H9 (cell line): ENCODE measurements at regions not wholly inside any gene's neighbourhood (a gene's known extent, or its start where the extent isn't known, plus 50 kb on each side); places are given as distances from the start of the nearest gene placed in this dataset.

ENCODE experiments used
- DNase-seq: peaks from one replicate; pipeline ENCODE4 v3.0.0-alpha.2; 2017
- H2AFZ ChIP-seq: one replicate; pipeline ENCODE4 v1.6.1; 2013; ENCODE audit warnings: mild to moderate bottlenecking, low read length, control low read depth, moderate library complexity
- H2AK5ac ChIP-seq: 2 replicates; pipeline ENCODE4 v1.6.1; 2013; ENCODE audit warnings: low read length, control low read depth, mixed read lengths; ENCODE audit not compliant: insufficient read length
- H2BK120ac ChIP-seq: one replicate; pipeline ENCODE4 v1.6.1; 2013; ENCODE audit warnings: low read depth, mild to moderate bottlenecking, low read length, control low read depth, inconsistent platforms; ENCODE audit not compliant: poor library complexity, severe bottlenecking
- H2BK12ac ChIP-seq: 2 replicates; pipeline ENCODE4 v1.6.1; 2013; ENCODE audit warnings: low read length, control low read depth, mixed read lengths, low read depth; ENCODE audit not compliant: insufficient read length
- H2BK15ac ChIP-seq: 2 replicates; pipeline ENCODE4 v1.6.1; 2013; ENCODE audit warnings: low read depth, low read length, control low read depth
- H2BK20ac ChIP-seq: one replicate; pipeline ENCODE4 v1.6.1; 2013; ENCODE audit warnings: low read depth, mild to moderate bottlenecking, low read length, control low read depth, inconsistent platforms; ENCODE audit not compliant: poor library complexity, severe bottlenecking
- H2BK5ac ChIP-seq: 2 replicates; pipeline ENCODE4 v1.6.1; 2013; ENCODE audit warnings: low read length, control low read depth, mixed read lengths; ENCODE audit not compliant: insufficient read length
- H3K14ac ChIP-seq: 2 replicates; pipeline ENCODE4 v1.6.1; 2013; ENCODE audit warnings: low read length, control low read depth; ENCODE audit not compliant: insufficient read depth
- H3K18ac ChIP-seq: 2 replicates; pipeline ENCODE4 v1.6.1; 2013; ENCODE audit warnings: low read depth, mild to moderate bottlenecking, mixed read lengths, low read length, control low read depth; ENCODE audit not compliant: insufficient read length
- H3K23ac ChIP-seq: 2 replicates; pipeline ENCODE4 v1.6.1; 2013; ENCODE audit warnings: low read length, control low read depth, mixed read lengths, low read depth; ENCODE audit not compliant: insufficient read length
- H3K23me2 ChIP-seq: 2 replicates; pipeline ENCODE4 v1.6.1; 2013; ENCODE audit warnings: low read depth, mild to moderate bottlenecking, mixed read lengths, low read length, control low read depth; ENCODE audit not compliant: insufficient read length, poor library complexity, severe bottlenecking
- H3K27ac ChIP-seq: 2 replicates; pipeline ENCODE4 v1.5.1; 2013; ENCODE audit warnings: low read length, control low read depth, mixed read lengths, low read depth; ENCODE audit not compliant: insufficient read length
- H3K27me3 ChIP-seq: 2 replicates; pipeline ENCODE4 v1.6.1; 2013; ENCODE audit warnings: low read length, control low read depth, inconsistent platforms; ENCODE audit not compliant: insufficient read depth
- H3K4ac ChIP-seq: 2 replicates; pipeline ENCODE4 v1.6.1; 2013; ENCODE audit warnings: low read depth, mild to moderate bottlenecking, control low read depth, inconsistent platforms, low read length, moderate library complexity
- H3K4me1 ChIP-seq: 2 replicates; pipeline ENCODE4 v1.6.1; 2013; ENCODE audit warnings: low read length, control low read depth, inconsistent platforms; ENCODE audit not compliant: insufficient read depth
- H3K4me2 ChIP-seq: 2 replicates; pipeline ENCODE4 v1.6.1; 2013; ENCODE audit warnings: low read length, control low read depth, mixed read lengths; ENCODE audit not compliant: insufficient read length, insufficient read depth
- H3K56ac ChIP-seq: 2 replicates; pipeline ENCODE4 v1.6.1; 2013; ENCODE audit warnings: low read depth, mild to moderate bottlenecking, mixed read lengths, low read length, control low read depth; ENCODE audit not compliant: insufficient read length
- H3K79me1 ChIP-seq: 2 replicates; pipeline ENCODE4 v1.6.1; 2013; ENCODE audit warnings: low read depth, mild to moderate bottlenecking, moderate library complexity, low read length, control low read depth, inconsistent platforms; ENCODE audit not compliant: insufficient read depth, poor library complexity, severe bottlenecking
- H3K79me2 ChIP-seq: 2 replicates; pipeline ENCODE4 v1.6.1; 2013; ENCODE audit warnings: low read length, control low read depth, inconsistent platforms; ENCODE audit not compliant: insufficient read depth
- H3K9ac ChIP-seq: 2 replicates; pipeline ENCODE4 v1.6.1; 2013; ENCODE audit warnings: low read length, control low read depth, mixed read lengths; ENCODE audit not compliant: insufficient read length; ENCODE audit errors: extremely low read depth
- H3K9me3 ChIP-seq: one replicate; pipeline ENCODE4 v1.6.1; 2013; ENCODE audit warnings: low read depth, low read length, inconsistent platforms; ENCODE audit not compliant: control insufficient read depth
- H3T11ph ChIP-seq: one replicate; pipeline ENCODE4 v1.6.1; 2013; ENCODE audit warnings: mild to moderate bottlenecking, low read length, control low read depth, inconsistent platforms
- H4K20me1 ChIP-seq: one replicate; pipeline ENCODE4 v1.6.1; 2013; ENCODE audit not compliant: control insufficient read depth, insufficient read length, insufficient read depth
- H4K5ac ChIP-seq: 2 replicates; pipeline ENCODE4 v1.6.1; 2013; ENCODE audit warnings: low read depth, mild to moderate bottlenecking, mixed read lengths, low read length, control low read depth; ENCODE audit not compliant: insufficient read length
- H4K8ac ChIP-seq: replicated peaks from 2 replicates; pipeline ENCODE4 v1.6.1; 2013; ENCODE audit warnings: low read length, control low read depth, mixed read lengths, low read depth; ENCODE audit not compliant: insufficient read length
- H4K91ac ChIP-seq: 2 replicates; pipeline ENCODE4 v1.6.1; 2013; ENCODE audit warnings: low read depth, mild to moderate bottlenecking, moderate library complexity, mixed read lengths, low read length, control low read depth; ENCODE audit not compliant: insufficient read length
- H3K27ac Mint-ChIP-seq, 3 experiments: 2 replicates in 2 of 3; 3 replicates in 1 of 3; pipeline ENCODE4 v1.8.0; 2020 to 2021; ENCODE audit warnings: mixed read lengths in 3 of 3, mild to moderate bottlenecking in 1 of 3, moderate library complexity in 1 of 3
- H3K27me3 Mint-ChIP-seq: 2 replicates; pipeline ENCODE4 v1.8.0; 2021; ENCODE audit warnings: low read depth, mild to moderate bottlenecking, moderate library complexity, mixed read lengths
- H3K36me3 Mint-ChIP-seq, 3 experiments: 2 replicates in 2 of 3; 3 replicates in 1 of 3; pipeline ENCODE4 v1.8.0; 2020 to 2021; ENCODE audit warnings: low read depth in 3 of 3, mixed read lengths in 3 of 3; ENCODE audit not compliant: insufficient read depth in 1 of 3
- H3K4me1 Mint-ChIP-seq, 2 experiments: 2 replicates each; pipeline ENCODE4 v1.8.0; 2020; ENCODE audit warnings: mixed read lengths in 2 of 2
- H3K4me3 Mint-ChIP-seq, 2 experiments: 2 replicates in 1 of 2; 3 replicates in 1 of 2; pipeline ENCODE4 v1.8.0; 2020 to 2021; ENCODE audit warnings: mild to moderate bottlenecking in 2 of 2, mixed read lengths in 2 of 2, moderate library complexity in 1 of 2
- H3K9me3 Mint-ChIP-seq, 2 experiments: 2 replicates in 1 of 2; 3 replicates in 1 of 2; pipeline ENCODE4 v1.8.0; 2020; ENCODE audit warnings: mild to moderate bottlenecking in 2 of 2, mixed read lengths in 2 of 2, moderate library complexity in 1 of 2
- CTCF ChIP-seq: fragments of 200-600 bp; sonication (generic); conservative IDR thresholded peaks from 3 replicates; pipeline ENCODE4 v1.8.0; 2021; ENCODE audit warnings: antibody characterized with exemption, mild to moderate bottlenecking
- WGBS: extraction: QIAGEN DNeasy Blood & Tissue Kit; methylation state at CpG from one replicate; pipeline ENCODE4 v1.1.7; 2013; ENCODE audit warnings: missing lambda C conversion rate, low lambda C conversion rate, mixed read lengths; ENCODE audit not compliant: insufficient read length; ENCODE audit errors: extremely low coverage; 5-methylcytosine and 5-hydroxymethylcytosine counted together

- Histone ChIP-seq H2BK20ac (no peak overlapping the region), H2AK5ac (no peak overlapping the region), H3K14ac (no peak overlapping the region), H3T11ph (no peak overlapping the region), H3K9ac (no peak overlapping the region), H2BK120ac (no peak overlapping the region), H2BK15ac (no peak overlapping the region), H3K27me3 (no peaks in the 10 kb centered on the region), H3K4me2 (no peak overlapping the region), H4K5ac (no peak overlapping the region), H3K23ac (no peak overlapping the region), H3K4me1 (no peaks in the 10 kb centered on the region), H3K18ac (no peak overlapping the region), H4K8ac (no peak overlapping the region), H3K9me3 (no peaks in the 10 kb centered on the region), H3K23me2 (no peaks in the 10 kb centered on the region), H3K79me2 (no peaks in the 10 kb centered on the region), H2BK12ac (no peak overlapping the region), H3K56ac (no peak overlapping the region), H3K27ac (no peak overlapping the region), H4K91ac (no peak overlapping the region), H3K79me1 (no peaks in the 10 kb centered on the region), H3K4ac (no peak overlapping the region), H2BK5ac (no peak overlapping the region), H2AFZ (no peak overlapping the region), H4K20me1 (no peaks in the 10 kb centered on the region)
- H3K36me3 Mint-ChIP-seq, result peaks cover 0 to 20% (median 0%) of the 10 kb centered on the region in 3 experiments; a peak in 4 of 7 replicates
- no peak overlapping the region; a peak in 1 of 7 replicates for H3K27ac Mint-ChIP-seq
- no peaks in the 10 kb centered on the region; a peak in 1 of 4 replicates for H3K4me1 Mint-ChIP-seq
- H3K4me3 Mint-ChIP-seq, result no peak overlapping the region
- no peak for TF ChIP-seq CTCF
- H3K27me3 Mint-ChIP-seq, result peaks cover 15% of the 10 kb centered on the region
- no CpG with 5 or more reads among the region's 9 CpGs for WGBS
- DNase-seq, result no peak
- H3K9me3 Mint-ChIP-seq, result peaks cover 21 to 23% of the 10 kb centered on the region in 2 experiments
Measured at GRCh38 chr17:74087002-74087585, 116.4 kb upstream of the RPL38 start.
